H1 (cell line): ENCODE measurements at regions not wholly inside any gene's neighbourhood (a gene's known extent, or its start where the extent isn't known, plus 50 kb on each side); places are given as distances from the start of the nearest gene placed in this dataset.
"Not testable (repeated sequence)": the region's sequence is repeated elsewhere in the genome, so short reads cannot be mapped to it uniquely, and the experiment has no call there.

Source experiments
- CTCF ChIA-PET: fragments of 300-600 bp; sonication (Branson Sonifier 250); formaldehyde crosslinking; loops from one replicate; lab custom pipeline; 2021; ENCODE audit not compliant: partially characterized antibody; lab: Charles Lee
- POLR2A ChIA-PET: fragments of 300-600 bp; sonication (Branson Sonifier 250); formaldehyde crosslinking; loops from one replicate; lab custom pipeline; 2021; ENCODE audit warnings: inconsistent platforms; ENCODE audit not compliant: partially characterized antibody; lab: Charles Lee
- DNase-seq, 2 experiments: peaks; one replicate each; pipeline versions ENCODE4 v3.0.0 to v3.0.0-alpha.2; 2010 to 2022; ENCODE audit warnings: low spot score in 2 of 2, low read depth in 1 of 2, mixed read lengths in 1 of 2
- FAIRE-seq: peaks from 2 replicates; lab custom pipeline; 2011; peaks lifted over from hg19 to GRCh38; lab: Jason Lieb, UNC
- H2AFZ ChIP-seq: 2 replicates; pipeline ENCODE4 v1.8.1; 2012; ENCODE audit warnings: low read length, inconsistent platforms
- H2AK5ac ChIP-seq: 2 replicates; pipeline ENCODE4 v1.6.1; 2013; ENCODE audit warnings: low read depth, low read length
- H2BK120ac ChIP-seq: replicated peaks from 2 replicates; pipeline ENCODE3; 2013; ENCODE audit warnings: low read depth, low read length, inconsistent platforms
- H2BK12ac ChIP-seq: 2 replicates; pipeline ENCODE4 v1.6.1; 2013; ENCODE audit warnings: low read depth, low read length
- H2BK15ac ChIP-seq: 2 replicates; pipeline ENCODE4 v1.6.1; 2013; ENCODE audit warnings: low read length
- H2BK20ac ChIP-seq: 2 replicates; pipeline ENCODE4 v1.6.1; 2013; ENCODE audit warnings: low read length
- H2BK5ac ChIP-seq: 2 replicates; pipeline ENCODE4 v1.6.1; 2013; ENCODE audit warnings: low read depth, low read length
- H3K14ac ChIP-seq: 2 replicates; pipeline ENCODE4 v1.6.1; 2013; ENCODE audit warnings: inconsistent platforms; ENCODE audit not compliant: insufficient read length
- H3K18ac ChIP-seq: 2 replicates; pipeline ENCODE4 v1.6.1; 2013; ENCODE audit warnings: low read length; ENCODE audit errors: extremely low read depth
- H3K23ac ChIP-seq: 2 replicates; pipeline ENCODE4 v1.6.1; 2013; ENCODE audit warnings: inconsistent platforms; ENCODE audit not compliant: insufficient read length
- H3K23me2 ChIP-seq: 2 replicates; pipeline ENCODE4 v1.6.1; 2013; ENCODE audit warnings: low read depth, low read length
- H3K27ac ChIP-seq: 2 replicates; pipeline ENCODE4 v1.6.1; 2011; ENCODE audit warnings: low read depth, low read length, inconsistent platforms
- H3K27me3 ChIP-seq, 4 experiments: replicated peaks in 1 of 4; 1 replicate in 1 of 4; 2 replicates in 3 of 4; pipeline versions ENCODE4 v1.6.1 to v1.8.1; 2011 to 2013; ENCODE audit warnings: low read length in 3 of 4, mild to moderate bottlenecking in 3 of 4, inconsistent platforms in 2 of 4, mixed read lengths in 2 of 4, moderate library complexity in 1 of 4; ENCODE audit not compliant: control insufficient read depth in 3 of 4, insufficient read depth in 3 of 4; ENCODE audit errors: extremely low read depth in 1 of 4
- H3K36me3 ChIP-seq, 4 experiments: 2 replicates each; pipeline versions ENCODE4 v1.6.1 to v1.8.1; 2011 to 2013; ENCODE audit warnings: mild to moderate bottlenecking in 4 of 4, low read length in 3 of 4, moderate library complexity in 2 of 4, control low read depth in 1 of 4, inconsistent platforms in 1 of 4; ENCODE audit not compliant: insufficient read depth in 4 of 4, control insufficient read depth in 2 of 4
- H3K4ac ChIP-seq: replicated peaks from 2 replicates; pipeline ENCODE3; 2013; ENCODE audit warnings: low read length, low read depth, mixed read lengths, inconsistent platforms; ENCODE audit not compliant: insufficient read length
- H3K4me1 ChIP-seq, 4 experiments: replicated peaks in 1 of 4; 1 replicate in 1 of 4; 2 replicates in 3 of 4; pipeline versions ENCODE4 v1.6.1 to v1.8.1; 2011 to 2013; ENCODE audit warnings: low read length in 3 of 4, inconsistent platforms in 2 of 4, mixed read lengths in 1 of 4; ENCODE audit not compliant: insufficient read depth in 4 of 4, control insufficient read depth in 3 of 4
- H3K4me2 ChIP-seq, 2 experiments: 2 replicates each; pipeline versions ENCODE4 v1.6.1 to v1.8.1; 2011 to 2013; ENCODE audit warnings: low read depth in 2 of 2, low read length in 2 of 2, control low read depth in 1 of 2, inconsistent platforms in 1 of 2, mild to moderate bottlenecking in 1 of 2; ENCODE audit not compliant: insufficient read depth in 1 of 2
- H3K4me3 ChIP-seq, 4 experiments: fragments of 200-600, 300-600 bp in 1 of 4; sonication (generic), shearing (Covaris generic), sonication (Bioruptor Twin) in 1 of 4; 2 replicates each; pipeline versions ENCODE4 v1.5.1 to v1.8.1; 2011 to 2016; ENCODE audit warnings: low read length in 4 of 4, low read depth in 3 of 4, control low read depth in 2 of 4, inconsistent platforms in 2 of 4, mild to moderate bottlenecking in 2 of 4, mixed read lengths in 1 of 4, moderate library complexity in 1 of 4; ENCODE audit not compliant: insufficient read depth in 2 of 4; ENCODE audit errors: extremely low read depth in 1 of 4
- H3K56ac ChIP-seq: replicated peaks from 2 replicates; pipeline ENCODE3; 2013; ENCODE audit warnings: low read depth, mild to moderate bottlenecking, mixed read lengths, low read length, inconsistent platforms; ENCODE audit not compliant: insufficient read length
- H3K79me1 ChIP-seq: 2 replicates; pipeline ENCODE4 v1.6.1; 2013; ENCODE audit warnings: low read depth, low read length, control low read depth
- H3K79me2 ChIP-seq, 2 experiments: 2 replicates each; pipeline versions ENCODE4 v1.6.1 to v1.8.1; 2012 to 2013; ENCODE audit warnings: low read length in 2 of 2, mild to moderate bottlenecking in 2 of 2, inconsistent platforms in 1 of 2; ENCODE audit not compliant: insufficient read depth in 2 of 2, control insufficient read depth in 1 of 2
- H3K9ac ChIP-seq, 4 experiments: replicated peaks in 1 of 4; 1 replicate in 1 of 4; 2 replicates in 3 of 4; pipeline versions ENCODE4 v1.6.1 to v1.8.1; 2011 to 2013; ENCODE audit warnings: low read depth in 3 of 4, low read length in 3 of 4, control low read depth in 2 of 4, mild to moderate bottlenecking in 2 of 4, moderate library complexity in 2 of 4, inconsistent platforms in 1 of 4; ENCODE audit errors: extremely low read depth in 1 of 4
- H3K9me3 ChIP-seq, 2 experiments: 2 replicates each; pipeline versions ENCODE4 v1.6.1 to v1.8.1; 2012 to 2013; ENCODE audit warnings: mild to moderate bottlenecking in 2 of 2, moderate library complexity in 2 of 2, control low read depth in 1 of 2, inconsistent platforms in 1 of 2, low read depth in 1 of 2, low read length in 1 of 2, mixed read lengths in 1 of 2; ENCODE audit not compliant: insufficient read depth in 2 of 2
- H4K20me1 ChIP-seq, 2 experiments: replicated peaks in 1 of 2; 2 replicates each; pipeline versions ENCODE3 to v1.8.1; 2011 to 2013; ENCODE audit warnings: inconsistent platforms in 2 of 2, low read length in 2 of 2, mild to moderate bottlenecking in 1 of 2; ENCODE audit not compliant: insufficient read depth in 2 of 2, control insufficient read depth in 1 of 2
- H4K5ac ChIP-seq: 2 replicates; pipeline ENCODE4 v1.6.1; 2013; ENCODE audit warnings: low read length, low read depth, mixed read lengths, inconsistent platforms; ENCODE audit not compliant: insufficient read length
- H4K8ac ChIP-seq: 2 replicates; pipeline ENCODE4 v1.8.0; 2013; ENCODE audit warnings: mild to moderate bottlenecking, moderate library complexity, low read length, inconsistent platforms; ENCODE audit not compliant: insufficient read depth; ENCODE audit errors: extremely low read depth
- H4K91ac ChIP-seq: replicated peaks from 2 replicates; pipeline ENCODE3; 2013; ENCODE audit warnings: low read length, mixed read lengths, inconsistent platforms; ENCODE audit not compliant: insufficient read length
- WGBS, 2 experiments: shearing (Covaris generic) in 1 of 2; methylation state at CpG; one replicate each; pipeline versions ENCODE4 v1.1.6 to v1.1.7; 2013 to 2015; ENCODE audit warnings: low lambda C conversion rate in 2 of 2, mixed read lengths in 2 of 2, inconsistent platforms in 1 of 2, low coverage in 1 of 2, missing lambda C conversion rate in 1 of 2; ENCODE audit not compliant: insufficient replicate concordance in 2 of 2, insufficient coverage in 1 of 2, insufficient read length in 1 of 2; ENCODE audit errors: extremely low coverage in 1 of 2, missing lambda C conversion rate in 1 of 2; 5-methylcytosine and 5-hydroxymethylcytosine counted together

GRCh38 chr11:50238368-50238767 is 205.7 kb downstream of the OR4C45 start:
- H2AFZ ChIP-seq, POLR2A ChIA-PET, H3K27me3 ChIP-seq, H3K14ac ChIP-seq, H3K79me1 ChIP-seq, H4K8ac ChIP-seq, H2BK12ac ChIP-seq, H2AK5ac ChIP-seq, H3K9ac ChIP-seq, H2BK120ac ChIP-seq, H2BK20ac ChIP-seq, H4K91ac ChIP-seq, DNase-seq, H4K20me1 ChIP-seq, H2BK15ac ChIP-seq, H3K18ac ChIP-seq, H3K27ac ChIP-seq, H3K36me3 ChIP-seq, H3K23me2 ChIP-seq, CTCF ChIA-PET, H3K23ac ChIP-seq, H3K56ac ChIP-seq, H3K4me3 ChIP-seq, H3K4me2 ChIP-seq, H2BK5ac ChIP-seq, H3K79me2 ChIP-seq, H4K5ac ChIP-seq, H3K4ac ChIP-seq, FAIRE-seq, H3K4me1 ChIP-seq: not testable (repeated sequence)
- WGBS, 2 experiments, result 83% methylated on average over 4 of the region's 4 CpGs; no CpG with 5 or more reads in 1 of the 2 experiments
- H3K9me3 ChIP-seq, result peaks cover 41 to 78% of the 10 kb centered on the region in 2 experiments
